HG03025 (cell line): ENCODE measurements at regions not wholly inside any gene's neighbourhood (a gene's known extent, or its start where the extent isn't known, plus 50 kb on each side); places are given as distances from the start of the nearest gene placed in this dataset.

ENCODE experiments used
- ATAC-seq: cut with Tn5 transposase; IDR thresholded peaks from one replicate; pipeline ENCODE4 v1.9.1; 2021; ENCODE audit warnings: mild to moderate bottlenecking, moderate library complexity; ENCODE audit not compliant: unreplicated experiment, low FRiP score

GRCh38 chr1:168913711-168914463, 184.9 kb upstream of the DPT start:
- no peak for ATAC-seq

DNA sequence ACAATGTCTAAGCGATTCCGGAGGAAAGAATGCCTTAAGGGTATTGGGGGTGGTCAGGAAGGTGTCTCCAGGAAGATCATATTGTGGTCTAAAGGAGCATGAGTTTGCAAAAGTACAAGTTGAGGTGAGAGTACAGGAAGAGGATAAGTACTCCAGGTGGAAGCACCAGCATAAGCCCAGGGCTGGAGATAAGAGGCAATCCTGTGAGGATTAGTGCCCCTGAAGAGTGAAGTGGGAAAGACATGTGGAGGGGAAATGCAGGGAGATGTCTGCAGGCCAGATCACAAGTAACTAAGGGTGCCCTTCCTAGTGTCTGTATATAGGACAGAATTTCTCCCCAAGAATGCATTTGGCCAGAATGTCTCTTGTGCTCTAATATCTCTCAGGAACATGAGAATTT, 188.3 kb upstream of the DPT start:
- ATAC-seq = no peak

- ATAC-seq = no peak
These were observed 188.7 kb upstream of the ATP1B1 start for GRCh38 chr1:168917796-168918195.

- no peak for ATAC-seq
These were observed 187.4 kb upstream of the ATP1B1 start for GRCh38 chr1:168918860-168919741.

- ATAC-seq = no peak
These were observed 185.9 kb upstream of the ATP1B1 start for GRCh38 chr1:168920456-168921094.

DNA sequence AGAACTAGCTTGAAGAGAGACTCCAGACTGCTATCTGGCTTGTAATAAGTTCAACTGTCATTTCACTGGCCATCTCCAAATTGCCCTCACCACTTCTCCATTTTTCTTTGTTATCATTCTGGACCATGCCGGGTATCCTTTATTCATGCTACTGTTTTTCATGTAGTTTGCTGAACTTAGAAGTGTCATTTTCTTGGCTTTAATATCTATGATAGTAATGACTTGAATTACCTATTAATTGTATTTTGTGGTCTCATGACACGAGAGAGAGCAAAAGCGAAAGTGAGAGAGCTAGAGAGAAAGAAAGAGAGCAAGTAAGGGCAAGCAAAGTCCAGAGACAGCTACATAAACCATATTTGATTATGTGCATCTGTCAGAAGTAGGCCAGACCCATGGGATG, 184.9 kb upstream of the ATP1B1 start:
- ATAC-seq = no peak

DNA sequence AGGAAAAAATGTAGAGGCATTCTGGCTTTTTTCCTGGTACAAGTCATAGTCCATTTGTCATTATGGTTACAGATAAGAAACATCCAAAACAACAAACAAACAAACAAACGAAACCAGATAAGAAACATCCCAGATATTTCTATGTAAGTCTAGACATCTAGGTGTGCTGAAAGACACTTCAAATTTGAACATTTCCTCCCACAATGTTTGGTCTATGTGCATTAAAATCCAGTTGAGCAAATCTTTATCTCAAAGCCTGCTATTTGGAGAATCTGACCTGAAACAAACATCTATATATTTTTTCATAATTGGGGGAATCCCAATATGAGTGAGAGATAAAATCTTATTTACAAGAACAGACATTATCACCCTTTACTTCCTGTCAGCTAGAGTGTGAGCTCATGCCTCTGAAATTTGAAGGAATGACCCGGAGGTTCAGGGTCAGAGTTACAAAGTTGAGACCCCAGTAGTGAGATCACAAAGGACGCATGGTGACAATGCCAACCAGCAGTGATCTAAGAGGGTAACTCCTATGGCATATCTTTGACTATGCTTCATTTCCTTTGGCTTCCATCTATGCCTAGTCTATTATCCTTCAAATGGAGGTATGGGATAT, 182.9 kb upstream of the ATP1B1 start:
- no peak for ATAC-seq

DNA sequence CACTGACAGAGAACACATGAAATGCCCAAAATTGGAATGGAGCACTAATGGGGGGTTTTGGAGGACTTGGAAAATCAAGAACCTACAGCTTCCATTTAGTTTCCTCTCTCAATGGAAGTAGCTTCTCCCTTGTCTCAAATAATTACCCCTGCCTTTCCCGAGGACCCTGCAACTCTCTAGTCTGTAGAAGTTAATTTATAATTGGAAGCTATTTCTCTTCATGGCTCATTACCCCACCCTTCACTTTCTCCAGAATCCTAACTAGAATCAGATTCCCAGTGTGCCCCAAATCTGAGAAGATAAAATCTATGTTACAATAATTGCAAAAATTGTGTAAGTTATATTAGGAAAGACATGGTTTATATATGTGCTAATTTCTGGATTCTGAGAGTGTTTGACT, 181.5 kb upstream of the ATP1B1 start:
- no peak for ATAC-seq

GRCh38 chr1:168926236-168926635, 180.3 kb upstream of the ATP1B1 start:
- no peak for ATAC-seq

- ATAC-seq = no peak
These were observed 174.0 kb upstream of the ATP1B1 start for GRCh38 chr1:168932539-168932938.

DNA sequence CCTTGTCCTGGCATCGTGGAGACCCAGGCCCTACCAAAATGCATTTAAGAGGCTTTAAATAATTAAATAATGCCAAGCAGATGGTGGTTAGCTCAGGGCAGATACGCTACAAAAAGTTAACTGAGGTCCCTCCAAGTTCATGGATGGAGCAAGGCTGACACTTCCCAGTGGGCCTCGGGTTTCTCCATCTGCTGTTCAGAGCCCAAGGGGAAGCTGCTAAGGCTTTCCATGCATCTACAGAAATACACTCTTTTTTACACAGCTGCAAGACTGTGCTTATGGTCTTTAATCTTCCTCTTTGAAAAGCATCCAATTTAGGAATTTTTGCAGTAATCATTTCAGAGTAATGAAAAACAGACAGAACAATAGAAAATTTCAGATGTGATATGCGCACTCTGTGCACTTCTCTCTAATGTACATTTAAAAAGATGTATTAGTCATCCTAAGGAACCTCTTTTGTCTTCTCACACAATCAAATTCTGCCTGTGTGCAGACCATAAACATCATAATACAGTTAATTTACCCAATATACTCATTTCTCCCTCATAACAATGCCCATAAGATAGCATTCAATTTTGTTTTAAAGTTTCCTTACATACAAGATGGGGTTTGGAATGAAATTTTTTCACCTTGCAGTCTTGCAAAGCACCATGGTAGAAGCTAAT, 173.2 kb upstream of the ATP1B1 start:
- no peak for ATAC-seq

- no peak for ATAC-seq
These were observed 167.2 kb upstream of the ATP1B1 start for GRCh38 chr1:168939110-168939946.

- ATAC-seq = no peak
These were observed 166.6 kb upstream of the ATP1B1 start for GRCh38 chr1:168939947-168940223.

DNA sequence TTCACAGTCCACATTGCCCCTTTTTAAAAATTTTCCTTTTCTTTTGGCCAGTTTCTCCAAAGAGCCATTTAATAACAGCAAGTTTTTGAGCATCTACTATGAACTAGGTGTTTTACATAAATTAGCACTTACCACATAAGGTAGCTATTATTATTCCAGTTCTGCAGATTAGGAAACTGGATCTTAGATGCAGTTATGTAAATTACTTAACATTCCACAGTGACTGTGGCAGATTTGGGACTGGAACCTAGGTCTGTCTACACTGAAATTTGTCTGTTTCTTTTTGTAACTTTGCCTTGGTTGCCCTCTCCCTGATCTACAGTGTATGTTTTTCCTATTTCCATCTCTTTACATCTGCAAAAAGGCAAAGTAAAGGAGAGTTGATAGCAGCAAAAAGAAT, 164.8 kb upstream of the ATP1B1 start:
- no peak for ATAC-seq

- ATAC-seq = no peak
These were observed 164.3 kb upstream of the ATP1B1 start for GRCh38 chr1:168942165-168942564.

DNA sequence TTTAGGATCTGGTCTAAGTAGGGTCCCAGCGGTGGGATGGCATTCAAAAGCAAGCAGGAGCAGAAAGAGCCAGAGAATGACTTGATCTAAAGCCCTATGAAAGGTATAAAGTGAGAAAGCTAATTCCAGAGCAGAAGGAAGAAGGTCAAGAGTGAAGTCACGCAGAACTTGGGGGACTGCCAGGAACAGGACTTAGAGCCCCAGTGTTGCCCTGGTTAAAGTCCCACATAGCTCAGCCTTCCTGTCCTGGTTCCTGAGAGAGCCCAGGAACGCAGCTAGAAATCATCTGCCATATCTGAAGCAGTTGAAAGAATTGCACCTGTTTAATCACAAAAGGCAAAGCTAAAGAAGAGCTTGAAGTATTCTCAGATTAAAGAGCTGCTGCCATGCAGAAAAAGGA, 160.6 kb upstream of the ATP1B1 start:
- ATAC-seq = no peak

- no peak for ATAC-seq
These were observed 159.4 kb upstream of the ATP1B1 start for GRCh38 chr1:168947041-168947440.

DNA sequence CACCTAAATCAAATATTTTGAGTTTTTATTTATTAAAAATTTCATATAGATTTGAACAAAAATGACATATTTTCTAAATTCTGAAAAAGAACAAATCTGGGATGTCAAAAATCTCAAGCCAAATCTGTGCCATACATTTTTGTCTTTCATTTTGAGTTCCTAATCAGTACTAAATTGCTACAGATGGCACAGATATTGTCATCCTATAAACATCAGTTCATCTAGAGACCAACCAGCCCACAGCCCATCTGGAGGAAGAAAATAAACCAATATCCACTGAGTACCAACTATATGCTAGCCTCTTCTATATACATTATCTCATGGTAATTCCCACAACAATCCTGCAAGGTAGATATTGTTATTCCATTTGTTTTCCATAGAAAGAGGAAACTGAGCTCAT, 156.8 kb upstream of the ATP1B1 start:
- ATAC-seq = no peak

GRCh38 chr1:168957818-168958217, 148.7 kb upstream of the ATP1B1 start:
- no peak for ATAC-seq
